H9 (cell line): ENCODE measurements at regions not wholly inside any gene's neighbourhood (a gene's known extent, or its start where the extent isn't known, plus 50 kb on each side); places are given as distances from the start of the nearest gene placed in this dataset.

ENCODE experiments used
- DNase-seq: peaks from one replicate; pipeline ENCODE4 v3.0.0-alpha.2; 2017
- H2AFZ ChIP-seq: one replicate; pipeline ENCODE4 v1.6.1; 2013; ENCODE audit warnings: mild to moderate bottlenecking, low read length, control low read depth, moderate library complexity
- H2AK5ac ChIP-seq: 2 replicates; pipeline ENCODE4 v1.6.1; 2013; ENCODE audit warnings: low read length, control low read depth, mixed read lengths; ENCODE audit not compliant: insufficient read length
- H2BK120ac ChIP-seq: one replicate; pipeline ENCODE4 v1.6.1; 2013; ENCODE audit warnings: low read depth, mild to moderate bottlenecking, low read length, control low read depth, inconsistent platforms; ENCODE audit not compliant: poor library complexity, severe bottlenecking
- H2BK12ac ChIP-seq: 2 replicates; pipeline ENCODE4 v1.6.1; 2013; ENCODE audit warnings: low read length, control low read depth, mixed read lengths, low read depth; ENCODE audit not compliant: insufficient read length
- H2BK15ac ChIP-seq: 2 replicates; pipeline ENCODE4 v1.6.1; 2013; ENCODE audit warnings: low read depth, low read length, control low read depth
- H2BK20ac ChIP-seq: one replicate; pipeline ENCODE4 v1.6.1; 2013; ENCODE audit warnings: low read depth, mild to moderate bottlenecking, low read length, control low read depth, inconsistent platforms; ENCODE audit not compliant: poor library complexity, severe bottlenecking
- H2BK5ac ChIP-seq: 2 replicates; pipeline ENCODE4 v1.6.1; 2013; ENCODE audit warnings: low read length, control low read depth, mixed read lengths; ENCODE audit not compliant: insufficient read length
- H3K14ac ChIP-seq: 2 replicates; pipeline ENCODE4 v1.6.1; 2013; ENCODE audit warnings: low read length, control low read depth; ENCODE audit not compliant: insufficient read depth
- H3K18ac ChIP-seq: 2 replicates; pipeline ENCODE4 v1.6.1; 2013; ENCODE audit warnings: low read depth, mild to moderate bottlenecking, mixed read lengths, low read length, control low read depth; ENCODE audit not compliant: insufficient read length
- H3K23ac ChIP-seq: 2 replicates; pipeline ENCODE4 v1.6.1; 2013; ENCODE audit warnings: low read length, control low read depth, mixed read lengths, low read depth; ENCODE audit not compliant: insufficient read length
- H3K23me2 ChIP-seq: 2 replicates; pipeline ENCODE4 v1.6.1; 2013; ENCODE audit warnings: low read depth, mild to moderate bottlenecking, mixed read lengths, low read length, control low read depth; ENCODE audit not compliant: insufficient read length, poor library complexity, severe bottlenecking
- H3K27ac ChIP-seq: 2 replicates; pipeline ENCODE4 v1.5.1; 2013; ENCODE audit warnings: low read length, control low read depth, mixed read lengths, low read depth; ENCODE audit not compliant: insufficient read length
- H3K27me3 ChIP-seq: 2 replicates; pipeline ENCODE4 v1.6.1; 2013; ENCODE audit warnings: low read length, control low read depth, inconsistent platforms; ENCODE audit not compliant: insufficient read depth
- H3K4ac ChIP-seq: 2 replicates; pipeline ENCODE4 v1.6.1; 2013; ENCODE audit warnings: low read depth, mild to moderate bottlenecking, control low read depth, inconsistent platforms, low read length, moderate library complexity
- H3K4me1 ChIP-seq: 2 replicates; pipeline ENCODE4 v1.6.1; 2013; ENCODE audit warnings: low read length, control low read depth, inconsistent platforms; ENCODE audit not compliant: insufficient read depth
- H3K4me2 ChIP-seq: 2 replicates; pipeline ENCODE4 v1.6.1; 2013; ENCODE audit warnings: low read length, control low read depth, mixed read lengths; ENCODE audit not compliant: insufficient read length, insufficient read depth
- H3K56ac ChIP-seq: 2 replicates; pipeline ENCODE4 v1.6.1; 2013; ENCODE audit warnings: low read depth, mild to moderate bottlenecking, mixed read lengths, low read length, control low read depth; ENCODE audit not compliant: insufficient read length
- H3K79me1 ChIP-seq: 2 replicates; pipeline ENCODE4 v1.6.1; 2013; ENCODE audit warnings: low read depth, mild to moderate bottlenecking, moderate library complexity, low read length, control low read depth, inconsistent platforms; ENCODE audit not compliant: insufficient read depth, poor library complexity, severe bottlenecking
- H3K79me2 ChIP-seq: 2 replicates; pipeline ENCODE4 v1.6.1; 2013; ENCODE audit warnings: low read length, control low read depth, inconsistent platforms; ENCODE audit not compliant: insufficient read depth
- H3K9ac ChIP-seq: 2 replicates; pipeline ENCODE4 v1.6.1; 2013; ENCODE audit warnings: low read length, control low read depth, mixed read lengths; ENCODE audit not compliant: insufficient read length; ENCODE audit errors: extremely low read depth
- H3K9me3 ChIP-seq: one replicate; pipeline ENCODE4 v1.6.1; 2013; ENCODE audit warnings: low read depth, low read length, inconsistent platforms; ENCODE audit not compliant: control insufficient read depth
- H3T11ph ChIP-seq: one replicate; pipeline ENCODE4 v1.6.1; 2013; ENCODE audit warnings: mild to moderate bottlenecking, low read length, control low read depth, inconsistent platforms
- H4K20me1 ChIP-seq: one replicate; pipeline ENCODE4 v1.6.1; 2013; ENCODE audit not compliant: control insufficient read depth, insufficient read length, insufficient read depth
- H4K5ac ChIP-seq: 2 replicates; pipeline ENCODE4 v1.6.1; 2013; ENCODE audit warnings: low read depth, mild to moderate bottlenecking, mixed read lengths, low read length, control low read depth; ENCODE audit not compliant: insufficient read length
- H4K8ac ChIP-seq: replicated peaks from 2 replicates; pipeline ENCODE4 v1.6.1; 2013; ENCODE audit warnings: low read length, control low read depth, mixed read lengths, low read depth; ENCODE audit not compliant: insufficient read length
- H4K91ac ChIP-seq: 2 replicates; pipeline ENCODE4 v1.6.1; 2013; ENCODE audit warnings: low read depth, mild to moderate bottlenecking, moderate library complexity, mixed read lengths, low read length, control low read depth; ENCODE audit not compliant: insufficient read length
- H3K27ac Mint-ChIP-seq, 3 experiments: 2 replicates in 2 of 3; 3 replicates in 1 of 3; pipeline ENCODE4 v1.8.0; 2020 to 2021; ENCODE audit warnings: mixed read lengths in 3 of 3, mild to moderate bottlenecking in 1 of 3, moderate library complexity in 1 of 3
- H3K27me3 Mint-ChIP-seq: 2 replicates; pipeline ENCODE4 v1.8.0; 2021; ENCODE audit warnings: low read depth, mild to moderate bottlenecking, moderate library complexity, mixed read lengths
- H3K36me3 Mint-ChIP-seq, 3 experiments: 2 replicates in 2 of 3; 3 replicates in 1 of 3; pipeline ENCODE4 v1.8.0; 2020 to 2021; ENCODE audit warnings: low read depth in 3 of 3, mixed read lengths in 3 of 3; ENCODE audit not compliant: insufficient read depth in 1 of 3
- H3K4me1 Mint-ChIP-seq, 2 experiments: 2 replicates each; pipeline ENCODE4 v1.8.0; 2020; ENCODE audit warnings: mixed read lengths in 2 of 2
- H3K4me3 Mint-ChIP-seq, 2 experiments: 2 replicates in 1 of 2; 3 replicates in 1 of 2; pipeline ENCODE4 v1.8.0; 2020 to 2021; ENCODE audit warnings: mild to moderate bottlenecking in 2 of 2, mixed read lengths in 2 of 2, moderate library complexity in 1 of 2
- H3K9me3 Mint-ChIP-seq, 2 experiments: 2 replicates in 1 of 2; 3 replicates in 1 of 2; pipeline ENCODE4 v1.8.0; 2020; ENCODE audit warnings: mild to moderate bottlenecking in 2 of 2, mixed read lengths in 2 of 2, moderate library complexity in 1 of 2
- WGBS: extraction: QIAGEN DNeasy Blood & Tissue Kit; methylation state at CpG from one replicate; pipeline ENCODE4 v1.1.7; 2013; ENCODE audit warnings: missing lambda C conversion rate, low lambda C conversion rate, mixed read lengths; ENCODE audit not compliant: insufficient read length; ENCODE audit errors: extremely low coverage; 5-methylcytosine and 5-hydroxymethylcytosine counted together
- TF ChIP-seq, protein P1 (sequence below): fragments of 200-600 bp; sonication (generic); conservative IDR thresholded peaks from 3 replicates; pipeline ENCODE4 v1.8.0; 2021; ENCODE audit warnings: antibody characterized with exemption, mild to moderate bottlenecking

DNA sequence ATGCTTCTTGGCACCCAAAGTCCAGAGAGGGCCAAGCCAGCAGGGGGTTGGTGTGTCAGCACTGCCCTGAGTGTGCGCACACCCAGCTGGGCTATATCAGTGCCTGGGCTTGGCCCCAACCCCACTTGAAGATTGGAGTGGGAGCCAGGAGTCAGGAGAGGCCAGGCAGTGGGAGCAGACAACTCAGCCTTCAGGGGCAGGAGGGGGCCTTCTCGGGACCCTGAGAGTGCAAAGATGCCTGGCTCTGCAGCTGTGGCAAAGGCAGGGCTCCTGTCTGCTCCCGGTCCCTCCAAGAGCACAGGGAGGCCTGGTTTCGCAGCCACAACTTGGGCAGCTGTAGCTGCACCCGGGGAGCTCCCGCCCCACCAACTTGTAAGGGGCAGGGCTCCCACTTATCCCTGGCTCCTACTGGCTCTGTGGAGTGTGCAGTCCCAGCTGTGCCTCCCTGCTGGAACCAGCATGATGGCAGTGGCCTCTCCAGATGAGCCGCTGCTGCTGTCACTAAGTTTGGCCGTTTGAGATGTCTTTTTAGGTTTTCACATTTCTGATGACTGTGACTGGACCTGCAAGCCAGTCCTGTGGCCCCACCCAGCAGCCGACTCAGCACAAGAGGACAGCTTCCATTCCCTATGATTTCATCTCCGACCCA is 148.8 kb upstream of the HS6ST1 start:
- no peaks in the 10 kb centered on the region for H3K79me2 ChIP-seq
- no peaks in the 10 kb centered on the region for H3K23me2 ChIP-seq
- no peaks in the 10 kb centered on the region for H4K20me1 ChIP-seq
- peaks cover 3% of the 10 kb centered on the region in 2 experiments; a peak in 2 of 4 replicates for H3K4me1 Mint-ChIP-seq
- no peaks in the 10 kb centered on the region for H3K4me1 ChIP-seq
- no peak overlapping the region for H3K14ac ChIP-seq
- peak; percentile 13 for DNase-seq
- no peak overlapping the region for H3K18ac ChIP-seq
- no peak overlapping the region for H2BK15ac ChIP-seq
- H3K4me2 ChIP-seq = no peak overlapping the region
- H3K9ac ChIP-seq = no peak overlapping the region
- TF ChIP-seq, protein P1, sequence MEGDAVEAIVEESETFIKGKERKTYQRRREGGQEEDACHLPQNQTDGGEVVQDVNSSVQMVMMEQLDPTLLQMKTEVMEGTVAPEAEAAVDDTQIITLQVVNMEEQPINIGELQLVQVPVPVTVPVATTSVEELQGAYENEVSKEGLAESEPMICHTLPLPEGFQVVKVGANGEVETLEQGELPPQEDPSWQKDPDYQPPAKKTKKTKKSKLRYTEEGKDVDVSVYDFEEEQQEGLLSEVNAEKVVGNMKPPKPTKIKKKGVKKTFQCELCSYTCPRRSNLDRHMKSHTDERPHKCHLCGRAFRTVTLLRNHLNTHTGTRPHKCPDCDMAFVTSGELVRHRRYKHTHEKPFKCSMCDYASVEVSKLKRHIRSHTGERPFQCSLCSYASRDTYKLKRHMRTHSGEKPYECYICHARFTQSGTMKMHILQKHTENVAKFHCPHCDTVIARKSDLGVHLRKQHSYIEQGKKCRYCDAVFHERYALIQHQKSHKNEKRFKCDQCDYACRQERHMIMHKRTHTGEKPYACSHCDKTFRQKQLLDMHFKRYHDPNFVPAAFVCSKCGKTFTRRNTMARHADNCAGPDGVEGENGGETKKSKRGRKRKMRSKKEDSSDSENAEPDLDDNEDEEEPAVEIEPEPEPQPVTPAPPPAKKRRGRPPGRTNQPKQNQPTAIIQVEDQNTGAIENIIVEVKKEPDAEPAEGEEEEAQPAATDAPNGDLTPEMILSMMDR = no peak
- no peak overlapping the region for H3K23ac ChIP-seq
- H3K79me1 ChIP-seq = no peaks in the 10 kb centered on the region
- no peak overlapping the region for H2BK12ac ChIP-seq
- no peak overlapping the region for H2BK20ac ChIP-seq
- H2AFZ ChIP-seq = no peak overlapping the region
- no peak overlapping the region for H2BK5ac ChIP-seq
- no peak overlapping the region for H3K56ac ChIP-seq
- WGBS = no CpG with 5 or more reads among the region's 10 CpGs
- H3K4me3 Mint-ChIP-seq = no peak overlapping the region
- no peak overlapping the region for H2AK5ac ChIP-seq
- no peak overlapping the region for H2BK120ac ChIP-seq
- H3K27ac ChIP-seq = no peak overlapping the region
- H4K8ac ChIP-seq = no peak overlapping the region
- H4K5ac ChIP-seq = no peak overlapping the region
- no peak overlapping the region for H4K91ac ChIP-seq
- H3K9me3 Mint-ChIP-seq = peaks cover 30 to 36% of the 10 kb centered on the region in 2 experiments
- H3K4ac ChIP-seq = no peak overlapping the region
- peaks cover 6% of the 10 kb centered on the region for H3K27me3 Mint-ChIP-seq
- no peak overlapping the region for H3T11ph ChIP-seq
- peak overlapping the region in 2 of 3 experiments; percentile 9 to 67; a peak in 1 of 7 replicates for H3K27ac Mint-ChIP-seq
- no peaks in the 10 kb centered on the region for H3K27me3 ChIP-seq
- H3K36me3 Mint-ChIP-seq = peaks cover 22 to 30% (median 24%) of the 10 kb centered on the region in 3 experiments
- peaks cover 12% of the 10 kb centered on the region for H3K9me3 ChIP-seq
